Erythroblast (primary cell): ENCODE measurements at regions not wholly inside any gene's neighbourhood (a gene's known extent, or its start where the extent isn't known, plus 50 kb on each side); places are given as distances from the start of the nearest gene placed in this dataset.
A peak's percentile ranks its signal among the peaks of the same experiment; 100 is the strongest.
"Not testable (repeated sequence)": the region's sequence is repeated elsewhere in the genome, so short reads cannot be mapped to it uniquely, and the experiment has no call there.

Source experiments
- DNase-seq, 2 experiments: peaks; one replicate each; lab custom pipeline; 2025; lab: John Stamatoyannopoulos, UW
- GATA1 ChIP-seq: IDR thresholded peaks from 2 replicates; pipeline ENCODE4 v1.6.1; 2011; ENCODE audit warnings: low read depth, mild to moderate bottlenecking, control low read depth, low read length, moderate library complexity
- POLR2A ChIP-seq: IDR thresholded peaks from 2 replicates; pipeline ENCODE4 v1.6.1; 2011; ENCODE audit warnings: mild to moderate bottlenecking, low read length

DNA sequence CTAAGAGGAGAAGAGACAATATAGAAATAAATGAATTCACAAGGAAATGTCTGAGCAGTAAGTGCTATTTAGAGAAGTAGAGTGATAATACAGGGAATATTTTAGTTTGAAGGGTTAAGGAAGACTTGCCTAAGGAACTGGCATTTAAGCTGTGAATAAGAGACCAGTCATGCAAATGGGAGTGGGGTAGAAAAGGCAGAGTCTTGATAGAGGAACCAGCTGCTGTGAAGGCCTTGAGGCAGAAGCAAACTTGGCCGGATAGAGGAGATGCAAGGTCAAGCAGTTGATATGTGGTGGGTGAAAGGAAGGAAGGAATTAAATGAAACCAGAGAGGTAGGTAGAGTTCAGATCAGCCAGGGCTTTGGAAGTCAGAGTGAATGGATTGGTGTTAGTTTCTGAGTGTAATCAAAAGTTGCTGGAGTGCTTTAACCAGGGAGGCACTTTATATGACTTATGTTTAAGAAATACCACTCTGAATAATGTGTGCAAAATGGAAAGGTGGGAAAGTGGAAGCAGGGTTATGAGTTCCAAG lies 198.4 kb upstream of the SESN3 start:
- TF ChIP-seq POLR2A (no peak), GATA1 (no peak)
- no peak for DNase-seq

DNA sequence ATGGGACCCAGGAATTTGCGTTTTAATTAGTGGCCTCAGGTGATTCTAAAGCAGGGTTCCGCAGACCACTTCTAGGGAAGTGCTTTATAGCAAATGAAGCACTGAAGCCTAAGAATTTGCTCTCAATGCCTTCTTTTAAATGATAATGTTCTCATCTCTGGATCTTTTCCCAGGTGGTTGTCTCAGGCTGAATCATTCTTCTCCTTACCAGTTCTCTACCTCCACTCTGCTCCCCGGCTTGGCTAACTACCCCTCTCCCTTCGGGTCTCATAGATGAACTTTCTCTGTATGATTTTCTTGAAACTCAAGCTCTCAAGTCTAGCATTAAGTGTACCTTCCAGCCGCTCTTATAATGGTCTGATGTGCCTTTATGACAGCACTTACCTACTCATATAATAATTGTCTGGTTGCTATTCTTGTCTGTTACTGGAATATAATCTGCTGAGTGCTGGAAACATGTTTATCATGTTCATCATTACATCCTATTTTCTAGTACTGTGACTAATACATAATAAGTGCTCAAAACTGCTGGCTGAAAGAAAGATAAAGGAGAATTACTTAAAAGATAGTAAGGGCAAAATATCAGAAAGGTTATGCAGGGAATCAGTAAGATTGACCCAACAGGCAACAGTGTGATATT lies 195.9 kb upstream of the SESN3 start:
- DNase-seq: no peak
- TF ChIP-seq POLR2A: no peak

DNA sequence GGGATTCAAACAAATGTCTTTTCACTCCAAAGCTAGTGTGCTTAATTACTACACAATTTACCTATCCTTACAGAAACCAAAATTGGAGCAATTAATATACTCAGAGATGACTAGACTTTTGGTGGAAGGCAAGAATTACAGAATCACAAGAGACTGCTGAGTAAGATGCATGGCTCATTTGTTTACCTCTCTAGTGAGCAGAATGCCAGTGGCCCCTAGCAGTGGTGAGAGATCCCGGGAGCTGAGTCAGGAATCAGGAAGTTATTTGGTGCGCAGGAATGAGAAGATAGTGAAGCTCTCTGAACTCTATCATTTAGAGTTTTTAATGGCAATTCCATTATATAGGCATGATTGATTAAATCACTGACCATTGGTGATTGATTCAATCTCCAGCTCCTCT lies 188.9 kb upstream of the SESN3 start:
- DNase-seq: no peak
- TF ChIP-seq GATA1: no peak
- no peak for TF ChIP-seq POLR2A

DNA sequence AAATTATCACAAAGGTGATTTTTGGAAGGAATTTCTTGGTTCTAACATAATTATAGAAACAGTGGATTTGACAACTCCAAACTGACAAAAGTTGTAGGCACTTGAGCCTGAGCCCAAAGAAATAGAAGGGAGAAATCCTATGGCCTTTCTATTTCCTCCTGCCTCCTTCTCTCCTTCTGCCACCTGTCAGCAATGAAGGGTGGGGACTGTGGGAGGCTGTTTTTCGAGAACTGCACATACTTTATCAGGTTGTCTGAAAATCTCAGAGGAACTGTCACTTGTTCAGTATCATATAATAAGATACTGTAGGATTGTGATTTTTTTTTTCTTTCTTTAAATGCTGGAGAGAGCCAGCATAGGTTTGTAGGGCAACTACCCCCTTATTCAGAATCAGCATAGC lies 187.9 kb upstream of the SESN3 start:
- TF ChIP-seq GATA1: no peak
- TF ChIP-seq POLR2A: no peak
- DNase-seq: no peak

DNA sequence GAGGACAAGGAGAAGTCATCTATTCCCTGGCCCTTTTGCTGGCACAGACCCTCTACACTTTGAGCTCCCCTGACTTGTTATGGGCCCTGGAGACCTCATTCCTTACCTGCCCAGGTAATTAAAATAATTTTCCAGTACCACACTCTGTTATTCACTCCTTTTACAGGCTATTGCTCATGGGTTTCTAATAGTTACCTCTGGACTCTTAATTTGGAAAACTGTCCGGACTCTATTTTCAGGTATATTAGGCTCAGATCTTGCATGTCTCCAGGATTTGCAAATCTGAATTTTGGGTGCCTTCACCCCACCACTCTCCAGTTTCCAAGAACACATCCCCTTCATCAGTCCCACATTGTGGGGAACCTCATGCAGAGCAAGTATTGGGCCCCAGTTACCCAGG lies 186.8 kb upstream of the SESN3 start:
- TF ChIP-seq POLR2A (no peak), GATA1 (no peak)
- no peak for DNase-seq

DNA sequence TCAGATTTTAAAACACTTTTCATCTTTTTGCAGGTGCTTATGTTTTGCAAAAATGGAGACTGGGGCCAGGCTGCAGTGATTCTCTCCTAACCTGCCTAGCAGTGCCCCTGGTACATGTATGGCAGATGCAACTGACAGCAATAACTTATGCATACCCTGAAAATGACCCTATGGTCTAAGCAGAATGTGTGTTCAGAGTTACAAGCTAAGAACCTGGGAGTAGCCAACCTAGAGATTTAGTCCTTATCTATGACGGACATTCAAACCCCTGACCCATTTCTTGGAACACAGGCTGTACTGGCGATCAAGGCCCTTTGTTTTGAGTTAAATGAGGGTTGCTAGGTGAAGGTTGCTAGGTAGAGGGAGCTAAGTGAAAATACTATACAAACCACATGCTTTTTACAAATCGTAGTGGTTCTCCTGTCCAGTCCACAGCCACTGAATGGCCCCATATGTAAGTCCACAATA lies 184.9 kb upstream of the SESN3 start:
- DNase-seq: peak; percentile 14 to 73

DNA sequence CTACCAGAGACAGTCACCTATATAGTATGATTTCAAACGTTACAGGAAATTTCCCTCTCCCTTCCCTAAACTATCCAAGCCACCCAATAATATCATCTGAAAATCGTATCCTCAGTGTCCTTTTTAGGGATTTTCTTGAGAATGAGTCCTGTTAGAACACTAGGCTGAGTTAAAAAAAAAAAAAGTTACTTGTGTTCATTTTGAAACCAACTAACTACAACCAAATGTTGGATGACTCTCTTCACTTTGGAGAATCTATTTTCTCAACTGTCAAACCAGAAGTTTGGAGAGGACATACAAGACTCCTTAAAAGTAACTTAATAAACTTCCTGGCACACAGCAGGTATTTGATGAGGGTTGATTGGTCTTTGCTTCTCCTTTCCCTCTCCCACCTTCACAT lies 183.2 kb upstream of the SESN3 start:
- DNase-seq: no peak
- no peak for TF ChIP-seq POLR2A
- TF ChIP-seq GATA1: no peak

More for the DNA sequence above, 184.9 kb upstream of the SESN3 start:
- TF ChIP-seq POLR2A (no peak), GATA1 (no peak)

DNA sequence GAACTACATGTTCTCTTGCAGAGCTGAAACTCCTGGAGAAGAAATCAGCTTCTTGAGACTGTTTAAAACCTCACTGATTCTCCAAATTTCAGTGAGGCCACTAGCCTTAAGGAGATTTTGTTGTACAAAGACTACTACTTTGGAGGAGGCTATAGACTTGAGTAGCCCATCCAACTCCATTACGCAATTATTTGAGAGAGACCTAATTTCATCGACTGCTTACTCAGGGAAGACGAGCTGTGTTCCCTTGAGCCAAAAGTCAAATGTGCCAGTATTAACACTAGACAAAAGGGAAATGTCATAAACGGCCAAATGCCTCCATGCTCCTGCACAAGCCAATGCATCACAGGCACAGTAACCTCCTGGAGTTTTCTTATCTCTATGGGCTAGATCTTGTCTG lies 182.8 kb upstream of the SESN3 start:
- no peak for DNase-seq
- TF ChIP-seq POLR2A (no peak), GATA1 (no peak)

DNA sequence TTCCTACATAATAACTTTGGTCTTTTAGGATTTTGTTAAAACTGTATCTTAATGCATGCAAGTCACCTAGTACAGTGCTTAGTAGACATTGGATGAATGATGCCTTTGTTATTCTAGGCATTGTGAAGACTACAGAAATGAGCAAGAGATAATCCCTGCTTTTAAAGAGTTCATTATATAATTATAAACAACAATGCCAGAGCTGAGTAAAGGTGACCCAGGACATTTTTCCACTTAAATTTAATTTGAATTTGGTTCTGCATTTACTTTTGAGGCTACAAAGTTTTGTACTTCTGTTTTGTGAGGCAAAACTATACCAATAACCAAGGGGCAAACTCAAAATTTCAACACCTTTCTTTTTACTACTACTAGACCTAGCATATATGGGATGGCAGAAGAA lies 182.0 kb upstream of the SESN3 start:
- TF ChIP-seq GATA1 (no peak), POLR2A (no peak)
- DNase-seq: no peak

DNA sequence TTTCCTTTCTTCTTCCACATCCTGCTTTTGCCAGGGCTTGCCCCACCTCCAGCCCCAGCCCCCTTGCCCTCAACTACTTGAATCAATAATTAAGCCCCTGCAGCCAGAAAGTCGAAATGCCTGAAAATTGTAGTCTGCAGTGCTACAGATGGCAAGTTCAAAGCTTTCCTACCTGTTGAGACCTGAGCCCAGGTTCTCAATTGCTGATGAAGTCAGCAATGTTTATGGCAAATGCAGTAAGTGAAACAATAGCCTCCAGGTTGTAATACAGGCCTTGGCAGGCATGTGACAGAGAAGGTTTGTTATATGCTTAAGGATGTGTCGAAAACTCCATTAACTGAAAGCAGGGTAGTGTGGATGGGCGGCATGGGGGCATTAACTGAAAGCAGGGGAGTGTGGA lies 181.1 kb upstream of the SESN3 start:
- TF ChIP-seq GATA1 (no peak), POLR2A (no peak)
- no peak for DNase-seq

DNA sequence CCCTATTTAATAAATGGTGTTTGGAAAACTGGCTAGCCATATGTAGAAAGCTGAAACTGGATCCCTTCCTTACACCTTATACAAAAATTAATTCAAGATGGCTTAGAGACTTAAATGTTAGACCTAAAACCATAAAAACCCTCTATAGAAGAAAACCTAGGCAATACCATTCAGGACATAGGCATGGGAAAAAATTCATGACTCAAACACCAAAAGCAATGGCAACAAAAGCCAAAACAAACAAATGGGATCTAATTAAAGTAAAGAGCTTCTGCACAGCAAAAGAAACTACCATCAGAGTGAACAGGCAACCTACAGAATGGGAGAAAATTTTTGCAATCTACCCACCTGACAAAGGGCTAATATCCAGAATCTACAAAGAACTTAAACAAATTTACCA lies 179.7 kb upstream of the SESN3 start:
- not testable (repeated sequence) for DNase-seq

DNA sequence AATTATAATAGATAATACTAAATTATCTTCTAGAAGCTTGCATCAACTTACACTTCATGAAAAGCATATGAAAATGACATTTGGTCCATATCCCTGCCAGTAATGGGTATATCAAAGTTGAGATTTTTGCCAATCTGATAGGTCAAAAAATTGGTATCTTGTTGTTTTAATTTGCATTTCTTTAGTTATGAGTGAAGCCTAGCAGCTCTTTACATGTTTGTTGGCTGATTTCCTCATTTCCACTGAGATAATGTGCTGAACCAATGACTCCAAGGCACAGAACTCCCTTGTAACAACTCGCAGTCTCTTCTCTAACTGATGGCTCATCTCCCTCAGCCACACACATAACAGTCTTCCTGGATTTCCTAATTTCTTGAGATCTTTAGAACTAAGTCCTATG lies 175.3 kb upstream of the SESN3 start:
- no peak for DNase-seq
- TF ChIP-seq POLR2A: no peak
- no peak for TF ChIP-seq GATA1

DNA sequence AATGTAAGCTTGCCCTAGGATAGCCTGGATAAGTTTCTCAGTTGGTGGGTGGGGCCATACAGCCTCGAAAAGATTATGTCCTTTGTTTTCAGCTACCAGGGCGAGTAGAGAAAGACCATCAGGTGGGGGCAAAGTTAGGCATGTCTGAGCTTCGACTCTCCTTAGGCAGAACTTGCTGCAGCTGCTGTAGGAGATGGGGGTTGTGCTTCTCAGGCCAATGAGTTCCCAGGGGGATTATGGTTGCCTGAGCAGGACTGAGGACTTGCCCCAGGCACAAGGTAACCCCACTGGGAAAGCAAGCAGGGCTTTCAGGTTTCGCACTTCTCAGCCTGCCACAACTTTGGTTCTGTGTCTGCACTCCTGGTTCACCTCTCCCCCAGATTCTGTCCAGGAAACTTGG lies 173.4 kb upstream of the SESN3 start:
- TF ChIP-seq POLR2A (no peak), GATA1 (no peak)
- no peak for DNase-seq

DNA sequence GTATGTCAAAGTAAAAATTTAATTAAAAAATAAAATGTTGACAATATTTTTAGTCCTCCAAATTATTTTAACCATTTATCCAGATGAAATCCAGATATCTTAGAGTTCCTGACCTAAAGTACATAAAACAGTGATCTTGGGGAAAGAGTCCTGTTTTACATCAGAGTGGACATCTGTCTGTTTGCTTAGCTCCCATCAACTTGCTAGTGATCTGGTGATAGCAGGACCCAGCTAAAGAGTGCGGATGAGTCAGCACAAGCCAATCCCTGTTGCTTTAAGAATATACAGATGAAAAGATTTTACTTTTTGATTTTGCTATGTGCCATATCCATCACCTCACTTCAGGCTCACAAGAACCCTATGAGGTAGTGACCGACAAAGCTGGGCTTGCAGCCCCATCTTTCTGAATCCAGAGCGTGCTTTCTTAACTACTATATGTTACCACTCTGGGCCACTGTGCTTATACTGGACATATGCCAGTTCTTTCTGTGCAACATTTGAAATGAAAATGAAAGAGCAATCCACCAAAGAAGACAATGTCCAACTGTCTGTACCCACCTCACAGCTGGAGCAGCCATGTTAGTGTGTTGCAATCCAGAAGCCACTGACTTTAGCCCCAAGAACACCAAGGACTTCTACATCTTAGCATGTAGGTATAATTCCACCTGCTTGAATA lies 167.6 kb upstream of the SESN3 start:
- TF ChIP-seq POLR2A: no peak
- TF ChIP-seq GATA1: no peak
- peak; percentile 24 to 45 for DNase-seq

DNA sequence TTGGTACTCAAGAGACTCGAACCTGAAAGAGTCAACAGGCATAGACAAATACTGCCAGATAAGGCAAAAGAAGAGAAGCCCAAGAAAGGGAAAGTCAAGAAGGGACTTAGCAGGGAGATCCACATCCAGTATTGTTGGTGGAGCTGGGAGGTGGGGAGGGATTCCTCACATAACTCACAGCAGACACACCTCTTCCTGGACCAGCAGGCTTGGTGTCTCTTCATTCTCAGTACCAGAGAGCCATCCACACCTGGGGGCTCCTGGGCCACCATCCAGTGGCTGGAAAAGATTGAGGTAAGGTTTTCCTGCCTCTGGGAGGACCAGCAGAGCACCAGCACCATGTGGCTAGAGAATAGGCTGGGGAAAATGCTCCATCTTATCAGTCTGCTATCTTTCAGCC lies 161.6 kb upstream of the SESN3 start:
- no peak for DNase-seq
- TF ChIP-seq POLR2A: no peak
- TF ChIP-seq GATA1: no peak

DNA sequence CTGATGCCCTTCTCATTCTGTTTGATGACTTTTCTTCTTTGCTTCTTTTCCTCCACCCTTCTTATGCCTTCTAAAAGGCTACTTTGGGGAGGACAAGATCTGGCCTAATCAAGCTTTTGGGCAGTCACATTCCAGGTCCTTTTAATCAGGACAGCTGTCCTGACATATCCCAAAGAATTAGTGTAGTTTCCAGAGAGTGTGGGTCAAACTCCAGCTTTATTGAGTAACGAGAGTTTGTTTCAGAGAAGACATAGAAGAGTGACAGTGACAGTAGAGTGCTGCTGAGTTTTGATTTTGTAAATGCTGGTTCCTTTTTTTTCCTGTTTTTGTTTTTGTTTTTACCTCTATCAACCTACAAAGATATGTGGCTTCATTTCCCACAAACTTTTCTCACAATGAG lies 158.4 kb upstream of the SESN3 start:
- DNase-seq: no peak
- no peak for TF ChIP-seq POLR2A
- no peak for TF ChIP-seq GATA1

DNA sequence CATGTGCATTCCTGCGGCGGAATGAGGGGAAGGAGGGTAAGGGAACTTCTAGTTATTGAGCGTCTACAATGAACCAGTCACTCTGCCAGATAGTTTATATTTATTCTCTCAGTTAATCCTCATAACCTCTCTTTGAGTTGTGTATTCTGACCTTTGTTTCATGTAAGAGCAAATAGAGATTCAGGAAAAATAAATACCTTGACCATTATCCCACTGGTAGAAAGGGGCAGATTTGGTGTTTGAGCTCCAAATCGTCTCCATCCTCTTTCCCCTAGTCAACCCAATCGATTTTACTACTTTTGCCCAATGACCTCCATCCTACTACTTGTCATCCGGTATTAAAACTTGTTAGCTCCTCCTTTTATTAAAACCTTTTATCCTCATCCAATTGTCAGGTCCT lies 157.1 kb upstream of the SESN3 start:
- DNase-seq: no peak

More for the DNA sequence above, 157.1 kb upstream of the SESN3 start:
- TF ChIP-seq GATA1: no peak
- no peak for TF ChIP-seq POLR2A
